CD4-positive, alpha-beta T cell treated with Interferon alpha-2 for 1 hour (primary cell): ENCODE measurements at regions not wholly inside any gene's neighbourhood (a gene's known extent, or its start where the extent isn't known, plus 50 kb on each side); places are given as distances from the start of the nearest gene placed in this dataset.
"Not testable (repeated sequence)": the region's sequence is repeated elsewhere in the genome, so short reads cannot be mapped to it uniquely, and the experiment has no call there.

Experiments used
- DNase-seq, 2 donors: peaks; one replicate each; pipeline ENCODE4 v3.0.0-alpha.2; 2020 to 2022

DNA sequence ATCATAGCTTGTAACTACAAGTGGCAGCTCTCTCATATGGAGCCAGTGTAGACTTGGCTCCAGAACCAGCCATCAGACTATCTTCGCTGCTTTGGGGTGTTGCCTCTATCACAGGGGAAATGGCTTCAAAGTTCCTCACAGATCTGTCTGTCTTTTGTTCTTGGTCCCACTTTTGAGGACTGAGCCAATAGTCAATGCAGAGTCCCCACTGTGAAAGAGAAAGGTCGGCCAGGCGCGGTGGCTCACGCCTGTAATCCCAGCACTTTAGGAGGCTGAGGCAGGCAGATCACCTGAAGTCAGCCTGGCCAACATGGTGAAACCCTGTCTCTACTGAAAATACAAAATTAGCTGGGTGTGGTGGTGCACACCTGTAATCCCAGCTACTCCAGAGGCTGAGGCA lies 86.9 kb upstream of the FZD7 start:
- DNase-seq, result not testable (repeated sequence)

GRCh38 chr2:201947287-201947686 lies 86.4 kb upstream of the FZD7 start:
- no peak for DNase-seq

- DNase-seq, result no peak
These were observed 84.3 kb upstream of the FZD7 start for GRCh38 chr2:201949181-201949926.

- no peak for DNase-seq
These were observed 83.8 kb upstream of the FZD7 start for GRCh38 chr2:201949927-201950246.

DNA sequence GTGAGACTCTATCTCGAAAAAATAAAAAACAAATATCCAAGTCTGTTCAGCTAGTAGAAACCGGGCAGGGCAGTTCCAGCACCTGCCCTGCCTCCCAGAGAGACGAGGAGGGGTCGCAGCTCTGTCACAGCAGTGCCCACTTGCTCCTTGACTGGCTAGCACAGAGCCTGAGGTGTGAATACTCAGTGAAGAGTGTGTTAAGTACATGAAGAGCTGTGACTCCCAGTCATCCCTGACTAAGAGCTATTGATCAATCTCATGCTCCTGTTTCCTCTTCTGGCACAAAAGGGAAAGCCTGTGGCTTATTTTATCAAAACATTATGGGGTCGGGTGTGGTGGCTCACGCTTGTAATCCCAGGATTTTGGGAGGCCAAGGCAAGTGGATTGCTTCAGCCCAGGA lies 83.0 kb upstream of the FZD7 start:
- no peak for DNase-seq

GRCh38 chr2:201952187-201952586 lies 81.5 kb upstream of the FZD7 start:
- no peak for DNase-seq

DNA sequence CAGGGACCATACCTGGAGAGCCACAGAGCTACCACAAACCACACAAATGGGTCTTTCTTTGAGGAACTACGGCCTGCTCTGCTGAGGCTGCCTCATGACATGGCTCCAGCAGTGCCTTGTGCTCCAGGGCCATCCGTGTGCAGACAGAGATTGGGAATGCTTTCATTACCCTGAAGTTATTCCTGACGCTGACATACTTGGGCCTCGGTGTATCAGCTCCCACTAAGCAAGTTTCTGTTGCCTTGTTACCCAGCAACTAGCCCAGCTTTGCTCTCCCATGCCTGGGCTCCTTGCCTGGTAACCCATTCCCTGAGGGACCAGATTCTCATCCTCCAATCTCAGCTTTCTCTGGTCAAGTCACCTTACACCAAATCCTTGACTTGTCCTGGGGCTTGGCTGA lies 80.3 kb upstream of the FZD7 start:
- DNase-seq, result no peak

DNA sequence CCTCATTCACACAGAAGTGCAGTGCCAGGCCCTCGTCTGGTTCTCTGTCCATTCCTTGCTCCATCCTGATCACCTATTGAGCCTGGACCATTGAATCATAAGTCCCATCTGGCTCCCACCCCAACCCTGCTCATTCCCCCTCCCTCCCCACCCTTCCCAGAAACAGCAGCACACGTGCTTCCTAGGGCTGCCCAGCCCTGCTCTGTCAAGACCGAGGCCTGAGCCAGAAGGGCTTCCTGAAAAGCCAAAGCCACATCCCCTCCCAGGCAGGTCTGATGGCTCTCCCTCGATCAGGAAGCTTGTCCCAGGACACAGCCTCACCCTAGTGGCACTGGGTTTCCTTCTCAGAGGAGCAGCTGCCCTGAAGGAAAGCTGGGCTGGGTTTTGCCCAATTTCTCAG lies 79.8 kb upstream of the FZD7 start:
- DNase-seq, result no peak

- DNase-seq, result no peak
These were observed 78.4 kb upstream of the FZD7 start for GRCh38 chr2:201955231-201955630.

- no peak for DNase-seq
These were observed 77.9 kb upstream of the FZD7 start for GRCh38 chr2:201955702-201956141.

- DNase-seq, result no peak
These were observed 77.3 kb upstream of the FZD7 start for GRCh38 chr2:201956361-201956760.

DNA sequence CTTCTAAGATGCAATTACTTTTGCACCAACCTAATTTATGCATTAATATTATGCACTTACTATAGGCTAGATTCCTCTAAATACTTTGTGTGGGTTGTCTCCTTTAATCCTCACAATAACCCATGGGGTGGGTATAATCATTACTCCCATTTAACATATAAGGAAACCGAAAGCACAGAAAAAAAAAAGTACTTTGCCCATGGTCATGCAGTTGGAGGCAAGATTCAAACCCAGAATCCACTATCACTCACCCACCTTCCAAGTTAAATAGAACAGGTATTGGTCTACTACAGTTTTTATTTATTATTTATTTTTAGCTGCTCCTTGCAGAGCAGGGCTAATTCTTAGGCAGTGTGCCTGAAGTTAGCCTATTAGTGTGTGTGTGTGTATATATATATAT lies 76.6 kb upstream of the FZD7 start:
- DNase-seq, result no peak

GRCh38 chr2:201959198-201959597 lies 74.5 kb upstream of the FZD7 start:
- no peak for DNase-seq

DNA sequence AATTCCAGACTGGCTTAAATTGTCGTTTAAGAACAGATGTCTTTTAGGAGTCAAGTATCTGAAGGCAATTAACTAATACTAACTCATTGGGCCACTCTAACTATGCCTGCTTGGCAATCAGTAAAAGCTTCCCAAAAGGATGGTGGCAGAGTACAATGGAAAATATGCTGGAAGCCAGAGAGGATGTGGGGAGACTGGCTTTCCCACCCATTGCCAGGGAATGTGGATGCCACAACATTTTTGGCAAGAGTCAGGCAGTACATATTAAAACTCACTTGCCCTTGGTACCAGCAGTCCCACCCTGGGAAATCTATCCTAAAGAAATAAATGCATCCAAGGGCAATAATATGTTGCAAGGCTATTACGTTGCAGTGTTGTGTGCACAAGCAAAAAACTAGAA lies 74.0 kb upstream of the FZD7 start:
- DNase-seq, result no peak

- DNase-seq, result no peak
These were observed 73.3 kb upstream of the FZD7 start for GRCh38 chr2:201960305-201960704.

- DNase-seq, result no peak
These were observed 72.3 kb upstream of the FZD7 start for GRCh38 chr2:201961401-201961800.

GRCh38 chr2:201962774-201963562 lies 70.7 kb upstream of the FZD7 start:
- DNase-seq, result no peak

GRCh38 chr2:201964011-201964410 lies 69.6 kb upstream of the FZD7 start:
- DNase-seq, result no peak

- DNase-seq, result peak in 1 of 2 donors; percentile 45
These were observed 68.9 kb upstream of the FZD7 start for GRCh38 chr2:201964631-201965206.

DNA sequence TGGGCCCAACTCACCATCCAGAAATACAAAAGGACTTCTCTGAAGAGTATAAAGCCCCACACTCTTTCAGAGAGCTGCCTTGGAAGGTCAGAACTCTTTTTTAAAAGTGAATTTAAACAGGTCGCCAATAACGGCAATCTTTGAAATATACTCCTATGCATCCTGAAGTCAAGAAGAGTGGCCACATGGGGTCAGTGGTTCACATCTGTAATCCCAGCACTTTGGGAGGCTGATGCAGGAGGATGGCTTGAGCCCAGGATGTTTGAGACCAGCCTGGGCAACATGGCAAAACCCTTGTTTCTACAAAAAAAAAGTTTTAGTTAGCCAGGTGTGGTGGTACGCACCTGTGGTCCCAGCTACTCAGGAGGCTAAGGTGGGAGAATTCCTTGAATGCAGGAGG lies 68.1 kb upstream of the FZD7 start:
- no peak for DNase-seq

- DNase-seq, result no peak
These were observed 66.8 kb upstream of the FZD7 start for GRCh38 chr2:201966691-201967438.

DNA sequence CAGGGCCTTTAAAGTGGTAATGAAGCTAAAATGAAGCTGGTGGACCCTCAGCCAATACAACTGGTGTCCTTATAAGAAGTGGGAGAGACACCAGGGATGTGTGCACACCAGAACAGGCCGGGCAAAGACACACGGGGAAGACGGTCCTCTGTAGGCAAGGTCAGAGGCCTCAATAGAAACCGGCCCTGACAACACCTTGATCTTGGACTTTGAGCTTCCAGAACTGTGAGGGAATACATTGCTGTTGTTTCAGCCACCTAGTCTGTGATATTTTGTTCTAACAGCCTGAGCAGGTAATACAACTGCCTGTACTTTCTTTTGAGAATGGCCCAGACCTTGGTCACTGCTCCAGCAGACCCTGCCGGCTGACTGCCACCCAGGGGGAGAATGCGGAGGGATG lies 65.6 kb upstream of the FZD7 start:
- DNase-seq, result no peak

- no peak for DNase-seq
These were observed 65.2 kb upstream of the FZD7 start for GRCh38 chr2:201968476-201968875.
